NCI-H748 treated with DMSO at 0.1 percent for 48 hours (cell line): ENCODE measurements at regions not wholly inside any gene's neighbourhood (a gene's known extent, or its start where the extent isn't known, plus 50 kb on each side); places are given as distances from the start of the nearest gene placed in this dataset.

ENCODE experiments used
- DNase-seq: peaks from one replicate; lab custom pipeline; 2025; lab: John Stamatoyannopoulos, UW

DNA sequence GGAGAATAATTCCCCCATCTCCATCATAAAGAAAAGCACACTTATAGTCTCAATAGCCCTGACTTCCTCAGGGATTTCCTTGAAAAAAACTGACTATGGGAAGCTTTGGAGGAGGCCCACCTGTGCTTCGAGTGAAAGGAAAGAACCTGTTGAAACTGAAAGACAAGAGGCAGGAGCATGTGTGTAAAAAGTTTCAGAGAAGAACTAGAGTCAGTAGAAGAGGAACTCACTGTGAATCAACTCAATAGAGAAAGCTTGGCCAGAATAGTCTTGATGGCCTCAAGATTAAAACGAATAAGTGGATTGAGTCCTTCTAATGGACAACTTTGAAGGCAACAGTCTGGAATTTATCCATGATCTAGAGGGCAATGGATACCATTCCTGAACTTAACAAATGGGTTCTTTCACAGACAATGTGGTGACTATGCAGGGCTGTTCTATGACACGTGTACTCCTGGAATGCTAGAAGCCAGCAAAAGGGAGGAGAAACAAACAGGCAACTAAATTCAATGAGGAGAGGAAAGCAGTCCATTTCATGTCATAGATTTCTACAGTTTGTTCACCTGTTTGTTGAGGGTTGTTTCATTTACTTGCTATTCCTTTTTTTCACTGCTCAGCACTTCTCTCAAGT lies 442.3 kb downstream of the GRB14 start:
- DNase-seq, result no peak

DNA sequence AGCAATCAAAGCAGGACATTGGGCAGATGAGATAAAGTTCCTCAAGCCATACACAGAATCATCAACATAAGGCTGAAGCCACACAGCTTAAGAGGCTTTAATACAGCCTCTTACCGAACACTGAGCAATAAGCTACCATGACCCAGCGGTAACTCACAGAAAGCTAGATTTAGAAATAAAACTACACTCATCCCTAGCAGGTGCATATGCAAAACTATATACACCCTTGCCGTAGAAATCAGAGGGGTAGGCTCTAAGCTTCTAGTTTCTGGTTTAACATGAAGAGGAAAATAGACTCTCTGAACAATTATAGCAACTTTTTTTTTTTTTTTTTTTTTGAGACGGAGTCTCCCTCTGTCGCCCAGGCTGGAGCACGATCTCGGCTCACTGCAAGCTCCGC lies 428.8 kb upstream of the FIGN start:
- DNase-seq, result no peak

DNA sequence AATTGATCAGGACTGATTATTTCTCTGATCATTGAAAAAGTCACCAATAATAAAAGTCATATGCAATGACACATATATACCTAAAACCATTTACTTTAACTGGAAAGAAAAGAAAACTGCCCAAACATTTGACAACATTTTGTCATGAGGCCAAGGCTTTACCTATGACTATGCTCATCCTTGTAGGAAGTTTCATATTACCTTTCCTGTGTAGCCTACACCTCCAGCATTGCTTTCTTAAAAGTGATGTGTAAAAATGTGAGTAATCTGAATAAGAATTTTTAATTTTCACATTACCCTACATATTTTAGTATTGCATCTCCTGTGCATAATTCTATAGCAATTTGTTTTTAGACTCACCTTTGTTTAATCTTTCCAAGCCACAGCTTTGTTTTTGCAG lies 419.8 kb upstream of the FIGN start:
- DNase-seq, result no peak

DNA sequence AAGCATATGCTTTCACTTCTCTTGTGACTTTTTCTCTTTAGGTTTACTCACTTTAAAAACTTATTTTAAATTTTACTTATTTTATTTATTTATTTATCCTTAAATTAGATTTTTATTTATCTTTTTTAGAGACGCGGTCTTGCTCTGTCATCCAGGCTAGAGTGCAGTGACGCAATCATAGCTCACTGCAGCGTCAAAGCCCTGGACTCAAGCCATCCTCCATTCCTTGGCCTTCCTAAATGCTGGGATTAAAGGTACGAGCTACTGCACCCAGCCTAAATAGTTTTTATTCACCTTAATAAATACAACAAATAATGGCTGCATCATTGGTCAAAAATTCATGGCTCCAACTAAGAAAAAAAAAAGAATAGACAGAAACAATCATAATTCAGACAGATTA lies 415.7 kb upstream of the FIGN start:
- DNase-seq, result no peak

GRCh38 chr2:164150604-164151003 lies 414.8 kb upstream of the FIGN start:
- DNase-seq, result no peak

DNA sequence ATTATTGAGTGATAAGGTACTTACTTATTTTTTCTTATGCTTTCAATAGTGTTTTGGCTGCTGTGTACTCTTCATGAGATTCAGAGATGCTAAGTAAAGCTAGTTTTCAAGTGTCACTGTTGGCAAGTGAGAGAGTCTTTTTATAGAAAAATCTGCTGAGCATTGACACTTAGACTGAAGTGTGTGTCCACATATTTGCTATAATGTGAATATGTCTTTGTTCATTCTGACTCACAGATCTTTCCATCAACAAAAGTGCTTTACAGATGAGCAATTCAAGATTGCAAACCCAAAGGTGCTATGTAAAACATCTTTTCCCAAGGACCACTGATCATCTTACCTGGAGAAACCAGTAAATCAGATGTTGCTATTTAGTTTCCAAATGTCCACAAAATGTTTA lies 410.6 kb upstream of the FIGN start:
- DNase-seq, result no peak

- no peak for DNase-seq
Measured at GRCh38 chr2:164145093-164145987, 409.5 kb upstream of the FIGN start.

- DNase-seq, result no peak
Measured at GRCh38 chr2:164143183-164143930, 407.5 kb upstream of the FIGN start.

GRCh38 chr2:164142755-164143154 lies 406.9 kb upstream of the FIGN start:
- DNase-seq, result no peak

DNA sequence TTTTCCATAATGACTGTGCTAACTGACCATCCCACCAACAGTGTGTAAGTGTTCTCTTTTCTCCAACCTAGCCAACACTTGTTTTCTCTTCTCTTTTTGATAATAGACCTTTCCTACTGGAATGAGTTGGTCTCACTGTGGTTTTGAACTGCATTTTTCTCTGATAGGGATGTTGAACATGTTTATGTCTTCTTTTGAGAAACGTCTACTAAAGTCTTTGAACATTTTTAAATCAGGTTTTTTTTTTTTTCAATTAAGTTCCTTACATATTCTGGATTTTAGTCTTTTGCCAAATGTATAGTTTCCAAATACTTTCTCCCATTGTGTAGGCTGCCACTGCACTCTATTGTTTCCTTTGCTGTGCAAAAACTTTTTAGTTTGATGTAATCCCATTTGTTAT lies 405.5 kb upstream of the FIGN start:
- no peak for DNase-seq

DNA sequence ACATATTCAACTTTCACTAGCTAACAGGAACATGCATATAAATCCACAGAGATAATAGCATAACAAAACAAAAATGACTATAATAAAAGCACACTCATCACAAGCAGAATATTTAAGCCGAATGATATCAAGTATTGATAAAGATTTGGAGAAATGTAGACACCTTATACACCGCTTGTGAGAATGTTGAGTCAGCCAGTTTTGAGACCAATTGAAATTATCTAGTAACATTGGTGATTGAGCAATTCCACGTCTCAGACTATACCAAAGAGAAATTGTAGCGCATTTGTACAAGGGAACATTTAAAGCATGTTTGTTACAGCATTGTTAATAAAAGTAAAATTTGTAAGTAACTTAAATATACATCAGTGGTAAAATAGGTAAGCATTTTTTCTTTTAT lies 402.9 kb upstream of the FIGN start:
- no peak for DNase-seq

DNA sequence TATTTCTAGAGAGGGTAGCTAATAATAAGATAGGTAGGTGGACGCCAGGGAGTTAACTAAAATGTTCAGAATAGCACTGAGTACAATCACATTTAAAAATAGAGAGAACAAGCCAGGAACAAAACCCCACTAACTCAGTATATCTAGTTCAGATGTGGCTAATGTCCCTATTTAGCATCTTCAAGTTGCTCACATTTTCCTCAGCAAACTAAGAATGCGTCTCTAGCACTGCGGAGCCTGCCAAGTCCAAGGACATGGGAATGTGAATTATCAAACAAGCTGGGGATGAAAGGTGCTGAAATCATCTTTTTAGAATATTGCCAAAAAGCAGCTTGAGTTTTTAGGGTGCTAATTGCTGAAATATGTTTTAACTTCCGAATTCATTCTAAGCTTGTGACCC lies 398.5 kb upstream of the FIGN start:
- no peak for DNase-seq

DNA sequence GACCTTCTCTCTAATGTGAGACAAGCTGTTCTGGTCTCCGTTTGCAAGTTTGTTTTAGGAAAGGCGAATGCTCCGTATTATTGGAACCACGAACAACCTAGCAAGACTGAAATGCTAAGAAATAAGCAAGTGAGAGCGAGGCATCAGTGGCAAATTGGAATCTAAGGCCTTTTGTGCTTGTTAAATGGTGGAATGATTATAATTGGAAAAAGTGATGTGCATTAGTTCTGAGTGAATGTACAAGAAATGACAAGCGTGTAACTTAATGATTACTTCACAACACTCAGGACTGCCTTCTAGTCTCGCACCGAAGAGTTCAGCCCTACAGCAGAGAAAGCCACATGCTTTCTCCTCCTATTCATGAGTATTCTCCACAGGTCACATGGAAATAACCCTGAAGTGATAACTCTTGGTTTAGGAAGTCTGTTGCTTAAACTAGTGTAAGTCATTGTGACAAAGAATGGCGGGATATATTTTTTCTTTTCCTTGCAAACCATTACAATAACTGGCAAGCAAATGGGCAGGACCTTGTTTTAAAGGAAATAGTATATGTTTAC lies 392.2 kb upstream of the FIGN start:
- no peak for DNase-seq

- no peak for DNase-seq
Measured at GRCh38 chr2:164126960-164127660, 391.3 kb upstream of the FIGN start.

- DNase-seq, result no peak
Measured at GRCh38 chr2:164115806-164116205, 380.0 kb upstream of the FIGN start.

DNA sequence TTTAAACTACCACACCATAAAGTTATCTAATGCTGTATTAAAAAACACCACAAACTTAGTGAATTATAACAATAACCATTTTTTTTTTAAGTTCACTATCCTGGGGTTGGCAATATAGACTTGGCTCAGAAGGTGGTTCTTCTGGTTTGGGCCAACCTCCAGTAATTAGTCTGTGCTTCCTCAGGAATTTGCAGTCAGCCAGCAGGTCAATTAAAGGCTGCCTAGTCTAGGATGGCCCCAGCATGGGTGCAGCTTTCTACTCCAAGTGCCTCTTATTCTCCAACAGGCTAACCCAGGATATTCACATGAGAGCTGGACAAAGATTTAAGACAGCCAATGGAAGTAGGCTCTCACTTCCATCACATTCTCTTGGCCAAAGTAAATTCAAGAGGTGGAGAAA lies 379.1 kb upstream of the FIGN start:
- no peak for DNase-seq

GRCh38 chr2:164112105-164112504 lies 376.3 kb upstream of the FIGN start:
- no peak for DNase-seq

GRCh38 chr2:164110515-164110914 lies 374.7 kb upstream of the FIGN start:
- DNase-seq, result no peak

GRCh38 chr2:164109006-164109405 lies 373.2 kb upstream of the FIGN start:
- no peak for DNase-seq

DNA sequence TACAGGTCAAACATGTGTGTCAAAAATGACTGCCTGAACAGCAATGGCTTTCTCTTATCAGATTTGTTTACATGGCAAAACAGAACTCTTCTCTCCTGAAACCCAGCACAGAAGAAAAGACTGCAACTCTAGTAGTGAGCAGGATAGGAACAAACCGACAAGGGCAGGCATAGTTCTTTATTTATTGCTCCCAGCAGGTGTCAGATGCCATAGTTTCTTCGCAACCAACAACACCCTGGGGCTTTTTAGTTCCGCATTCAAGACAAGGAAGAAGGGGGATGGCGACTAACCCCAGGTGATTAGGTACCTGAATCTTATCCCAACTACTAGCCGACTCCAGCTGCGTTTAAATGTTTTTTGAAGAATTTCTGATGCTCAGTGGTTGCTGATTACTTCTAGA lies 367.5 kb upstream of the FIGN start:
- no peak for DNase-seq

GRCh38 chr2:164102366-164102765 lies 366.6 kb upstream of the FIGN start:
- no peak for DNase-seq

DNA sequence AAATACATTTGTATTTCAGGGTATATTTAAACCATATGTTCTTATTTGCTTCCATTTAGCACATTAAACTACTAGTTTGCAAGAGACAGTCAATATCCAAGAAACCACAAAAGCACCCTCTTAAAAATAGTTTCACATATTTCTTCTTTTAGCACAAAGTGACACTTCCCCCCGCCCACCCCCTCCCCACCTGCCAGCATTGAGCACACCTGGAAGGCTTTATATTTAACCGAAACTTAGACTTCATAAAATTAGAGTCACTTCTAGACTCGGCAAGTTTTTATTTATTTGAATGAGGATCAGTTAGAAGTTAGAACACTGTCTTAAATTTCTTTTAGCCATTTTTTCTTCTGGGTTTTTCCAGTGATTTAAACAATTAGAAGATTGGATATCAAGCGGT lies 355.9 kb upstream of the FIGN start:
- DNase-seq, result no peak
